NCI-H2227 (cell line): ENCODE measurements at regions not wholly inside any gene's neighbourhood (a gene's known extent, or its start where the extent isn't known, plus 50 kb on each side); places are given as distances from the start of the nearest gene placed in this dataset.

ENCODE experiments used
- DNase-seq: peaks from one replicate; lab custom pipeline; 2025; ENCODE audit not compliant: unreplicated experiment; lab: John Stamatoyannopoulos, UW

GRCh38 chr18:34977838-34978532 is 63.2 kb upstream of the MAPRE2 start:
- DNase-seq, result peak; percentile 78

GRCh38 chr18:34978533-34978893 is 62.7 kb upstream of the MAPRE2 start:
- DNase-seq, result no peak

- DNase-seq, result peak; percentile 66
Observed at GRCh38 chr18:34978953-34979608, 62.1 kb upstream of the MAPRE2 start.

GRCh38 chr18:34981487-34981886 is 59.7 kb upstream of the MAPRE2 start:
- no peak for DNase-seq

- DNase-seq, result no peak
Observed at GRCh38 chr18:34985963-34986362, 55.2 kb upstream of the MAPRE2 start.

- no peak for DNase-seq
Observed at GRCh38 chr18:34990597-34990996, 50.6 kb upstream of the MAPRE2 start.

- DNase-seq, result no peak
Observed at GRCh38 chr18:34991152-34991551, 50.1 kb upstream of the MAPRE2 start.
